ENCODE measurements at regions not wholly inside any gene's neighbourhood (a gene's known extent, or its start where the extent isn't known, plus 50 kb on each side); places are given as distances from the start of the nearest gene placed in this dataset.
A peak's percentile ranks its signal among the peaks of the same experiment; 100 is the strongest.
"Not testable (repeated sequence)": the region's sequence is repeated elsewhere in the genome, so short reads cannot be mapped to it uniquely, and the experiment has no call there.

- no peaks in the 10 kb centered on the region for H3K4me1 ChIP-seq
These were observed 969.1 kb upstream of the DEFB115 start for GRCh38 chr20:30288346-30288745.

GRCh38 chr20:30289049-30289448, 968.4 kb upstream of the DEFB115 start:
- H3K4me3 ChIP-seq; H3K9me3 ChIP-seq; intact Hi-C loops (cut with DNase I); H3K4me1 ChIP-seq; H3K27ac ChIP-seq; H3K27me3 ChIP-seq; H3K36me3 ChIP-seq: not testable (repeated sequence)
- DNase-seq (ENCODE audit: extremely low spot score in 2 of 2), result peak in 1 of 2 donors; percentile 9

More at GRCh38 chr20:30288346-30288745, 969.1 kb upstream of the DEFB115 start:
- Histone ChIP-seq H3K4me3 (no peak overlapping the region), H3K27ac (no peak overlapping the region), H3K36me3 (no peaks in the 10 kb centered on the region), H3K9me3 (no peaks in the 10 kb centered on the region), H3K27me3 (no peaks in the 10 kb centered on the region)
- peak in 1 of 2 donors; percentile 16 for DNase-seq (ENCODE audit: extremely low spot score in 2 of 2)
- intact Hi-C loops (cut with DNase I), result no loop called here
- no peak for TF ChIP-seq POLR2A (IDR thresholded peaks at IDR 0.05)
- TF ChIP-seq POLR2AphosphoS5 (IDR thresholded peaks at IDR 0.05; ENCODE audit: insufficient read depth in 1 of 2, low read depth in 1 of 2), result no peak
- no peak for TF ChIP-seq CTCF (IDR thresholded peaks at IDR 0.05)

- intact Hi-C loops (cut with DNase I); H3K27ac ChIP-seq; H3K27me3 ChIP-seq; H3K36me3 ChIP-seq; H3K4me1 ChIP-seq; H3K9me3 ChIP-seq: not testable (repeated sequence)
- H3K4me3 ChIP-seq, result peak overlapping the region in 1 of 2 donors; percentile 11
- DNase-seq (ENCODE audit: extremely low spot score in 2 of 2), result peak in 1 of 2 donors; percentile 34
These were observed 967.7 kb upstream of the DEFB115 start for GRCh38 chr20:30289711-30290141.

- H3K4me3 ChIP-seq; H3K9me3 ChIP-seq; H3K27me3 ChIP-seq; H3K36me3 ChIP-seq; H3K4me1 ChIP-seq; intact Hi-C loops (cut with DNase I); H3K27ac ChIP-seq: not testable (repeated sequence)
- DNase-seq (ENCODE audit: extremely low spot score in 2 of 2), result peak in 1 of 2 donors; percentile 34
These were observed 967.0 kb upstream of the DEFB115 start for GRCh38 chr20:30290361-30291063.

- H3K4me3 ChIP-seq; H3K27ac ChIP-seq; H3K9me3 ChIP-seq; DNase-seq (ENCODE audit: extremely low spot score in 2 of 2); H3K36me3 ChIP-seq; intact Hi-C loops (cut with DNase I); H3K4me1 ChIP-seq; H3K27me3 ChIP-seq: not testable (repeated sequence)
These were observed 966.4 kb upstream of the DEFB115 start for GRCh38 chr20:30291064-30291379.

- H3K27me3 ChIP-seq; intact Hi-C loops (cut with DNase I); H3K9me3 ChIP-seq; H3K27ac ChIP-seq; H3K4me3 ChIP-seq; H3K36me3 ChIP-seq; H3K4me1 ChIP-seq: not testable (repeated sequence)
- DNase-seq (ENCODE audit: extremely low spot score in 2 of 2), result peak in 1 of 2 donors; percentile 19
These were observed 965.8 kb upstream of the DEFB115 start for GRCh38 chr20:30291686-30292085.

- peak; percentile 28 to 52 for DNase-seq (ENCODE audit: extremely low spot score in 2 of 2)
- intact Hi-C loops (cut with DNase I); H3K9me3 ChIP-seq; H3K4me3 ChIP-seq; H3K27ac ChIP-seq; H3K4me1 ChIP-seq; H3K27me3 ChIP-seq; H3K36me3 ChIP-seq: not testable (repeated sequence)
These were observed 962.1 kb upstream of the DEFB115 start for GRCh38 chr20:30295396-30295795.

GRCh38 chr20:30295967-30296366, 961.5 kb upstream of the DEFB115 start:
- H3K9me3 ChIP-seq; H3K27me3 ChIP-seq; H3K36me3 ChIP-seq; H3K4me1 ChIP-seq; H3K27ac ChIP-seq; H3K4me3 ChIP-seq; intact Hi-C loops (cut with DNase I): not testable (repeated sequence)
- DNase-seq (ENCODE audit: extremely low spot score in 2 of 2), result peak; percentile 40 to 52

GRCh38 chr20:30297878-30298595, 959.4 kb upstream of the DEFB115 start:
- H3K36me3 ChIP-seq; H3K9me3 ChIP-seq; intact Hi-C loops (cut with DNase I); H3K4me3 ChIP-seq; DNase-seq (ENCODE audit: extremely low spot score in 2 of 2); H3K27me3 ChIP-seq; H3K4me1 ChIP-seq; H3K27ac ChIP-seq: not testable (repeated sequence)

- peak; percentile 18 to 55 for DNase-seq (ENCODE audit: extremely low spot score in 2 of 2)
- H3K36me3 ChIP-seq; H3K27me3 ChIP-seq; H3K9me3 ChIP-seq; H3K4me1 ChIP-seq; H3K4me3 ChIP-seq; H3K27ac ChIP-seq; intact Hi-C loops (cut with DNase I): not testable (repeated sequence)
These were observed 957.2 kb upstream of the DEFB115 start for GRCh38 chr20:30300220-30300642.

- H3K4me3 ChIP-seq; H3K36me3 ChIP-seq; H3K9me3 ChIP-seq; intact Hi-C loops (cut with DNase I); H3K27ac ChIP-seq; H3K27me3 ChIP-seq; H3K4me1 ChIP-seq; DNase-seq (ENCODE audit: extremely low spot score in 2 of 2): not testable (repeated sequence)
These were observed 954.7 kb upstream of the DEFB115 start for GRCh38 chr20:30302786-30303185.

GRCh38 chr20:30309938-30310337, 947.5 kb upstream of the DEFB115 start:
- H3K9me3 ChIP-seq; H3K4me1 ChIP-seq; H3K36me3 ChIP-seq; H3K27me3 ChIP-seq; H3K27ac ChIP-seq; intact Hi-C loops (cut with DNase I); H3K4me3 ChIP-seq; DNase-seq (ENCODE audit: extremely low spot score in 2 of 2): not testable (repeated sequence)
